Left ventricle myocardium inferior (tissue), 1 donor: ENCODE measurements at regions not wholly inside any gene's neighbourhood (a gene's known extent, or its start where the extent isn't known, plus 50 kb on each side); places are given as distances from the start of the nearest gene placed in this dataset.

Experiments used
- DNase-seq: peaks from one replicate; pipeline ENCODE4 v3.0.0-alpha.2; 2020
- H3K27ac ChIP-seq: fragments of 200-600 bp; replicated peaks from 2 replicates; pipeline ENCODE4 v1.8.0; 2021
- H3K27me3 ChIP-seq: fragments of 200-600 bp; 2 replicates; pipeline ENCODE4 v1.8.0; 2021; ENCODE audit warnings: low read depth
- H3K36me3 ChIP-seq: fragments of 200-600 bp; 2 replicates; pipeline ENCODE4 v1.8.0; 2021
- H3K4me1 ChIP-seq: fragments of 200-600 bp; 2 replicates; pipeline ENCODE4 v1.8.0; 2021
- H3K4me3 ChIP-seq: fragments of 200-600 bp; 2 replicates; pipeline ENCODE4 v1.8.0; 2021; ENCODE audit warnings: mild to moderate bottlenecking, moderate library complexity
- H3K9me3 ChIP-seq: fragments of 200-600 bp; replicated peaks from 2 replicates; pipeline ENCODE4 v1.8.0; 2021
- intact Hi-C: fragments of 100-400 bp; cut with micrococcal nuclease; formaldehyde crosslinking; loops from one replicate; pipeline ENCODE4 v1.11.0; 2022
- TF ChIP-seq, protein P1 (sequence below): fragments of 200-600 bp; IDR thresholded peaks from 2 replicates; pipeline ENCODE4 v1.8.0; 2021; ENCODE audit warnings: antibody characterized with exemption, mild to moderate bottlenecking, borderline replicate concordance
- donor health status: DM: no; HTN: yes; CAD: no; lungs with severe emphysema.

DNA sequence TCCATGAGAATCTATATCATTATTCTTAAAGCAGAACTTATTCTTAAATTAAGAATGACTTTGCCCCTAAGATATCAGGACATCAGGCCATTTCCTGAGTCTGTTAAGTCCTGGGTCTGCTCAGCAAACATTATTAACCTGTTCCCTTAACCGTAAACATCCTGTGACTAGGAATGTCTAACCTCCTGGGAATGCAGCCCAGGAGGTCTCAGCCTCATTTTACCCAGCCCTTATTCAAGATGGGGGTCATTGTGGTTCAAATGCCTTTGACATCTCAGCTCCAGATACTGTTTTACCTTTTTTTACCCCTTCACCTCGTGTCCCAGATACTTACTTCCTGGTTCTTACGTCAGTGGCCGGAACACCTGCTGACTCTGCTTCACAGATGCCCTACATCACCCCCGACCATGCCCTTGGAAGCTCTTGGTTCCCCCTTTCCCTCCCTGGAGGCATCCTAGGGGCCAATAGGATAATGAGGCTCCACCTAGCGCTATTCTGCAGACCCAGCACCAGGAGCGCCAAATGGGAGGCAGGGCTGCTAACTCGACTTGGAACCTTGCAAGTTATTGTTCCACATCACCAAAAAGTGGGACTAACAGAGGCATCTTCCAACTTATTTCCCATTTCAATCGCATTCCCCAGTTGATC, 182.5 kb downstream of the MED10 start:
- DNase-seq: no peak
- intact Hi-C loops: no loop called here

GRCh38 chr5:6194906-6195612, 183.3 kb downstream of the MED10 start:
- H3K36me3 ChIP-seq: no peaks in the 10 kb centered on the region
- TF ChIP-seq, protein P1, sequence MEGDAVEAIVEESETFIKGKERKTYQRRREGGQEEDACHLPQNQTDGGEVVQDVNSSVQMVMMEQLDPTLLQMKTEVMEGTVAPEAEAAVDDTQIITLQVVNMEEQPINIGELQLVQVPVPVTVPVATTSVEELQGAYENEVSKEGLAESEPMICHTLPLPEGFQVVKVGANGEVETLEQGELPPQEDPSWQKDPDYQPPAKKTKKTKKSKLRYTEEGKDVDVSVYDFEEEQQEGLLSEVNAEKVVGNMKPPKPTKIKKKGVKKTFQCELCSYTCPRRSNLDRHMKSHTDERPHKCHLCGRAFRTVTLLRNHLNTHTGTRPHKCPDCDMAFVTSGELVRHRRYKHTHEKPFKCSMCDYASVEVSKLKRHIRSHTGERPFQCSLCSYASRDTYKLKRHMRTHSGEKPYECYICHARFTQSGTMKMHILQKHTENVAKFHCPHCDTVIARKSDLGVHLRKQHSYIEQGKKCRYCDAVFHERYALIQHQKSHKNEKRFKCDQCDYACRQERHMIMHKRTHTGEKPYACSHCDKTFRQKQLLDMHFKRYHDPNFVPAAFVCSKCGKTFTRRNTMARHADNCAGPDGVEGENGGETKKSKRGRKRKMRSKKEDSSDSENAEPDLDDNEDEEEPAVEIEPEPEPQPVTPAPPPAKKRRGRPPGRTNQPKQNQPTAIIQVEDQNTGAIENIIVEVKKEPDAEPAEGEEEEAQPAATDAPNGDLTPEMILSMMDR: no peak
- no peak for DNase-seq
- H3K4me3 ChIP-seq: no peak overlapping the region
- intact Hi-C loops: no loop called here
- peaks cover 24% of the 10 kb centered on the region for H3K27me3 ChIP-seq
- no peaks in the 10 kb centered on the region for H3K9me3 ChIP-seq
- no peaks in the 10 kb centered on the region for H3K4me1 ChIP-seq
- H3K27ac ChIP-seq: no peak overlapping the region

More for the DNA sequence above, 182.5 kb downstream of the MED10 start:
- H3K4me3 ChIP-seq: no peak overlapping the region
- H3K27ac ChIP-seq: no peak overlapping the region
- H3K27me3 ChIP-seq: peaks cover 24% of the 10 kb centered on the region
- no peaks in the 10 kb centered on the region for H3K36me3 ChIP-seq
- TF ChIP-seq, protein P1: no peak
- H3K9me3 ChIP-seq: no peaks in the 10 kb centered on the region
- no peaks in the 10 kb centered on the region for H3K4me1 ChIP-seq

GRCh38 chr5:6194261-6194875, 184.0 kb downstream of the MED10 start:
- H3K27ac ChIP-seq: no peak overlapping the region
- TF ChIP-seq, protein P1: no peak
- DNase-seq: no peak
- peaks cover 23% of the 10 kb centered on the region for H3K27me3 ChIP-seq
- intact Hi-C loops: no loop called here
- H3K9me3 ChIP-seq: no peaks in the 10 kb centered on the region
- H3K36me3 ChIP-seq: no peaks in the 10 kb centered on the region
- no peak overlapping the region for H3K4me3 ChIP-seq
- H3K4me1 ChIP-seq: no peaks in the 10 kb centered on the region

GRCh38 chr5:6193310-6193709, 185.0 kb downstream of the MED10 start:
- intact Hi-C loops: no loop called here

DNA sequence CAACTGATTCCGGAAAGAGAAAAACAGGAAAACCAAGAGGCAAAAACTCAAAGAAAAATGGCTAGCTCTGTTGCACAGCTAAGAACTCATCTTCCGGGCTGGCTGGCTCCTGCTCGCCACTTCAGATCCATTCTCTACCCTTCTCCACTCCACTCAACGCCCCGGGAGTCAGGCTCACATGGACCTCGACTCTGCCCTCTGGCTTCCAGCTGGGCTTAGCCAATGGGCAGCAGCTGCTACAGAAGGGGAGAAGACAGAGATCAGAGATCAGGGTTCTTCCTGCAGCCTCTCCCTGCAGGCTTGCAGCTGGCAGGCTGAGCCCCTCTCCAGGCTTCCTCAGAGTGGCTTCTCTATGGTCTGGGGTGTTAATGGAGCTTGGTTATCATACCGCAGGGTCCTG, 187.5 kb downstream of the MED10 start:
- H3K27ac ChIP-seq: no peak overlapping the region
- H3K27me3 ChIP-seq: peaks cover 6% of the 10 kb centered on the region
- no peaks in the 10 kb centered on the region for H3K4me1 ChIP-seq
- DNase-seq: no peak
- intact Hi-C loops: no loop called here
- H3K9me3 ChIP-seq: no peaks in the 10 kb centered on the region
- H3K4me3 ChIP-seq: no peak overlapping the region
- H3K36me3 ChIP-seq: no peaks in the 10 kb centered on the region
- TF ChIP-seq, protein P1: no peak

More at GRCh38 chr5:6193310-6193709, 185.0 kb downstream of the MED10 start:
- TF ChIP-seq, protein P1: no peak
- no peaks in the 10 kb centered on the region for H3K9me3 ChIP-seq
- H3K27me3 ChIP-seq: peaks cover 19% of the 10 kb centered on the region
- no peak overlapping the region for H3K27ac ChIP-seq
- DNase-seq: no peak
- H3K36me3 ChIP-seq: no peaks in the 10 kb centered on the region
- H3K4me3 ChIP-seq: no peak overlapping the region
- H3K4me1 ChIP-seq: no peaks in the 10 kb centered on the region
